ENCODE measurements at regions not wholly inside any gene's neighbourhood (a gene's known extent, or its start where the extent isn't known, plus 50 kb on each side); places are given as distances from the start of the nearest gene placed in this dataset.

- H3K4me1 Mint-ChIP-seq (ENCODE audit: low read depth), result no peaks in the 10 kb centered on the region
- TF ChIP-seq CTCF (IDR thresholded peaks at IDR 0.05; ENCODE audit: unreplicated experiment), result no peak
- H3K27ac Mint-ChIP-seq, result no peak overlapping the region
- H3K9me3 Mint-ChIP-seq (ENCODE audit: low read depth), result no peaks in the 10 kb centered on the region
- H3K4me3 Mint-ChIP-seq (ENCODE audit: low read depth), result no peak overlapping the region
- DNase-seq (ENCODE audit: low spot score, unreplicated experiment), result no peak
- no peaks in the 10 kb centered on the region for H3K27me3 Mint-ChIP-seq
- H3K36me3 Mint-ChIP-seq (ENCODE audit: insufficient read depth), result no peaks in the 10 kb centered on the region
Observed at GRCh38 chr10:8659982-8660381, 605.5 kb downstream of the GATA3 start.

GRCh38 chr10:8661886-8662285, 607.4 kb downstream of the GATA3 start:
- H3K27ac Mint-ChIP-seq, result no peak overlapping the region
- no peaks in the 10 kb centered on the region for H3K27me3 Mint-ChIP-seq
- H3K4me1 Mint-ChIP-seq (ENCODE audit: low read depth), result no peaks in the 10 kb centered on the region
- H3K4me3 Mint-ChIP-seq (ENCODE audit: low read depth), result no peak overlapping the region
- H3K36me3 Mint-ChIP-seq (ENCODE audit: insufficient read depth), result no peaks in the 10 kb centered on the region
- no peak for DNase-seq (ENCODE audit: low spot score, unreplicated experiment)
- no peak for TF ChIP-seq CTCF (IDR thresholded peaks at IDR 0.05; ENCODE audit: unreplicated experiment)
- H3K9me3 Mint-ChIP-seq (ENCODE audit: low read depth), result no peaks in the 10 kb centered on the region

- no peak for TF ChIP-seq CTCF (IDR thresholded peaks at IDR 0.05; ENCODE audit: unreplicated experiment)
- no peak overlapping the region for H3K4me3 Mint-ChIP-seq (ENCODE audit: low read depth)
- no peaks in the 10 kb centered on the region for H3K9me3 Mint-ChIP-seq (ENCODE audit: low read depth)
Observed at GRCh38 chr10:8663131-8663530, 608.6 kb downstream of the GATA3 start.

GRCh38 chr10:8665322-8665721, 610.8 kb downstream of the GATA3 start:
- TF ChIP-seq CTCF (IDR thresholded peaks at IDR 0.05; ENCODE audit: unreplicated experiment), result no peak
- H3K27ac Mint-ChIP-seq, result no peak overlapping the region
- H3K36me3 Mint-ChIP-seq (ENCODE audit: insufficient read depth), result no peaks in the 10 kb centered on the region
- no peak for DNase-seq (ENCODE audit: low spot score, unreplicated experiment)
- no peaks in the 10 kb centered on the region for H3K9me3 Mint-ChIP-seq (ENCODE audit: low read depth)
- H3K4me1 Mint-ChIP-seq (ENCODE audit: low read depth), result no peaks in the 10 kb centered on the region
- H3K4me3 Mint-ChIP-seq (ENCODE audit: low read depth), result no peak overlapping the region
- no peaks in the 10 kb centered on the region for H3K27me3 Mint-ChIP-seq

More at GRCh38 chr10:8663131-8663530, 608.6 kb downstream of the GATA3 start:
- no peak for DNase-seq (ENCODE audit: low spot score, unreplicated experiment)
- Mint-ChIP-seq H3K27ac (no peak overlapping the region), H3K36me3 (ENCODE audit: insufficient read depth) (no peaks in the 10 kb centered on the region), H3K4me1 (ENCODE audit: low read depth) (no peaks in the 10 kb centered on the region), H3K27me3 (no peaks in the 10 kb centered on the region)

GRCh38 chr10:8670461-8670860, 616.0 kb downstream of the GATA3 start:
- peaks cover 5% of the 10 kb centered on the region for H3K9me3 Mint-ChIP-seq (ENCODE audit: low read depth)
- DNase-seq (ENCODE audit: low spot score, unreplicated experiment), result no peak
- no peak overlapping the region for H3K27ac Mint-ChIP-seq
- H3K27me3 Mint-ChIP-seq, result no peaks in the 10 kb centered on the region
- no peaks in the 10 kb centered on the region for H3K4me1 Mint-ChIP-seq (ENCODE audit: low read depth)
- no peak for TF ChIP-seq CTCF (IDR thresholded peaks at IDR 0.05; ENCODE audit: unreplicated experiment)
- H3K4me3 Mint-ChIP-seq (ENCODE audit: low read depth), result no peak overlapping the region
- no peaks in the 10 kb centered on the region for H3K36me3 Mint-ChIP-seq (ENCODE audit: insufficient read depth)

All from progenitor cell of endocrine pancreas (in vitro differentiated cells).